NAMALWA (cell line): ENCODE measurements at regions not wholly inside any gene's neighbourhood (a gene's known extent, or its start where the extent isn't known, plus 50 kb on each side); places are given as distances from the start of the nearest gene placed in this dataset.

Experiments used
- DNase-seq: peaks from one replicate; pipeline ENCODE4 v3.0.0-alpha.2; 2015; ENCODE audit warnings: low spot score

GRCh38 chr5:126368239-126368812, 54.9 kb upstream of the GRAMD2B start:
- no peak for DNase-seq

GRCh38 chr5:126369083-126369482, 54.1 kb upstream of the GRAMD2B start:
- DNase-seq = no peak

GRCh38 chr5:126369995-126370731, 53.0 kb upstream of the GRAMD2B start:
- DNase-seq = no peak

- DNase-seq = no peak
These were observed 52.2 kb upstream of the GRAMD2B start for GRCh38 chr5:126370796-126371718.

- DNase-seq = no peak
These were observed 49.7 kb upstream of the GRAMD2B start for GRCh38 chr5:126373375-126374108.
